ENCODE measurements at regions not wholly inside any gene's neighbourhood (a gene's known extent, or its start where the extent isn't known, plus 50 kb on each side); places are given as distances from the start of the nearest gene placed in this dataset.
"Not testable (repeated sequence)": the region's sequence is repeated elsewhere in the genome, so short reads cannot be mapped to it uniquely, and the experiment has no call there.

DNA sequence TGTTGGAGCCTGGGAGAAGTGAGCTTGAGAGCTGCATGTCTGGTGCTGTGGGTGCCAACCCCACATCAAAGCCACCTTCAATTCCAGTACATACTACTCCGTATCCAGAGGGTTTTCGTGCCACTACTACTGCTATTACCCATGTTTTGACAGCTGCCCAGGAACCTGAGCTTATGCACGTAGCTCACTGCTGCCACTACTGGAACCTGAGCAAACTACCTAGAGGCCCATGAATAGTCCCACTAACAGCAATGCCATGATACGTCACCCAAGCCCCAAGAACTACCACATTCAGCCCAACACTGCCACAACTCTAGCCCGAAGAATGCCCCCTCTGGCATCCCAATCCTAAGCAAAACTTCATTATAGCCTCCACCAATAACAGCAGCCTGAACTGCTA lies 215.2 kb upstream of the BCHE start:
- H3K27ac ChIP-seq (ENCODE audit: insufficient read depth, low read depth, low read length, poor library complexity, severe bottlenecking), result no peak overlapping the region
- H3K9me3 ChIP-seq (ENCODE audit: control insufficient read depth, low read length), result no peaks in the 10 kb centered on the region
- H3K4me1 ChIP-seq (ENCODE audit: control insufficient read depth, insufficient read depth, low read length), result no peaks in the 10 kb centered on the region
- H3K4me3 ChIP-seq (ENCODE audit: insufficient read depth, low read depth, low read length), result no peak overlapping the region
- WGBS, 2 experiments, result 83 to 84% methylated on average over 5 of the region's 5 CpGs
- no peaks in the 10 kb centered on the region for H3K36me3 ChIP-seq (ENCODE audit: control insufficient read depth, insufficient read depth, low read length)
- no peaks in the 10 kb centered on the region for H3K27me3 ChIP-seq (ENCODE audit: control insufficient read depth, insufficient read depth, low read length, poor library complexity, severe bottlenecking)

- WGBS, 2 experiments, result 86 to 96% methylated on average over 3 of the region's 3 CpGs
- H3K36me3 ChIP-seq (ENCODE audit: control insufficient read depth, insufficient read depth, low read length), result no peaks in the 10 kb centered on the region
- no peak overlapping the region for H3K4me3 ChIP-seq (ENCODE audit: insufficient read depth, low read depth, low read length)
- no peaks in the 10 kb centered on the region for H3K9me3 ChIP-seq (ENCODE audit: control insufficient read depth, low read length)
- H3K27ac ChIP-seq (ENCODE audit: insufficient read depth, low read depth, low read length, poor library complexity, severe bottlenecking), result no peak overlapping the region
- no peaks in the 10 kb centered on the region for H3K27me3 ChIP-seq (ENCODE audit: control insufficient read depth, insufficient read depth, low read length, poor library complexity, severe bottlenecking)
- no peaks in the 10 kb centered on the region for H3K4me1 ChIP-seq (ENCODE audit: control insufficient read depth, insufficient read depth, low read length)
These were observed 192.3 kb upstream of the BCHE start for GRCh38 chr3:166029507-166029906.

GRCh38 chr3:166013073-166013679 lies 176.0 kb upstream of the BCHE start:
- no peak overlapping the region for H3K4me3 ChIP-seq (ENCODE audit: insufficient read depth, low read depth, low read length)
- no peak overlapping the region for H3K27ac ChIP-seq (ENCODE audit: insufficient read depth, low read depth, low read length, poor library complexity, severe bottlenecking)
- no peaks in the 10 kb centered on the region for H3K27me3 ChIP-seq (ENCODE audit: control insufficient read depth, insufficient read depth, low read length, poor library complexity, severe bottlenecking)
- H3K4me1 ChIP-seq (ENCODE audit: control insufficient read depth, insufficient read depth, low read length), result no peaks in the 10 kb centered on the region
- no peaks in the 10 kb centered on the region for H3K36me3 ChIP-seq (ENCODE audit: control insufficient read depth, insufficient read depth, low read length)
- WGBS, 2 experiments, result 0% methylated on average over 1 of the region's 1 CpG; no CpG with 5 or more reads in 1 of the 2 experiments
- no peaks in the 10 kb centered on the region for H3K9me3 ChIP-seq (ENCODE audit: control insufficient read depth, low read length)

- Histone ChIP-seq H3K27me3 (ENCODE audit: control insufficient read depth, insufficient read depth, low read length, poor library complexity, severe bottlenecking) (no peaks in the 10 kb centered on the region), H3K4me3 (ENCODE audit: insufficient read depth, low read depth, low read length) (no peak overlapping the region), H3K36me3 (ENCODE audit: control insufficient read depth, insufficient read depth, low read length) (no peaks in the 10 kb centered on the region), H3K9me3 (ENCODE audit: control insufficient read depth, low read length) (no peaks in the 10 kb centered on the region), H3K4me1 (ENCODE audit: control insufficient read depth, insufficient read depth, low read length) (no peaks in the 10 kb centered on the region), H3K27ac (ENCODE audit: insufficient read depth, low read depth, low read length, poor library complexity, severe bottlenecking) (no peak overlapping the region)
- 89 to 100% methylated on average over 1 of the region's 1 CpG for WGBS, 2 experiments
These were observed 174.5 kb upstream of the BCHE start for GRCh38 chr3:166011771-166012170.

DNA sequence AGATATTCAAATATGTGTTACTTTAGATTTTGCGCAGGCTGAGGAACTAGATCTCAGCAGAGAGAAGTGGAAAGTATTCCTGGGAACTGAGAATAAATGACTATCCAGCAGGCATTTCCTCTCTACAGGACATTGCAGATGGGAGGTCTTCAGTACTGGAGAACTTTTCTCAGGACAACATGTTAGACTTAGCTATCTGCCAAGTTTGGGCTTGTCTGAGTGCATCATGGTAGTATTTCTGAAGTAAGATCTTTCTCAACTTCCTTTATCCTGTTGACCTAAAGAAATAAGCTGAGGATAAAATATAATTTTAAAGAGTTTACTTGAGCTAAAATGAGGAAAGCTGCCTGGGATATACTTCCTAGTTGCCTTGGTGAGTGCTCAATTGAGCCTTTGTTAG lies 167.9 kb upstream of the BCHE start:
- WGBS, 2 experiments, result 100% methylated on average over 1 of the region's 1 CpG
- Histone ChIP-seq H3K27me3 (ENCODE audit: control insufficient read depth, insufficient read depth, low read length, poor library complexity, severe bottlenecking) (no peaks in the 10 kb centered on the region), H3K36me3 (ENCODE audit: control insufficient read depth, insufficient read depth, low read length) (no peaks in the 10 kb centered on the region), H3K9me3 (ENCODE audit: control insufficient read depth, low read length) (no peaks in the 10 kb centered on the region), H3K4me3 (ENCODE audit: insufficient read depth, low read depth, low read length) (no peak overlapping the region), H3K4me1 (ENCODE audit: control insufficient read depth, insufficient read depth, low read length) (no peaks in the 10 kb centered on the region), H3K27ac (ENCODE audit: insufficient read depth, low read depth, low read length, poor library complexity, severe bottlenecking) (no peak overlapping the region)

GRCh38 chr3:165994293-165994692 lies 157.1 kb upstream of the BCHE start:
- H3K27ac ChIP-seq (ENCODE audit: insufficient read depth, low read depth, low read length, poor library complexity, severe bottlenecking), result no peak overlapping the region

GRCh38 chr3:165984589-165984988 lies 147.4 kb upstream of the BCHE start:
- WGBS, 2 experiments, result 33 to 56% methylated on average over 1 of the region's 1 CpG
- Histone ChIP-seq H3K36me3 (ENCODE audit: control insufficient read depth, insufficient read depth, low read length) (no peaks in the 10 kb centered on the region), H3K4me1 (ENCODE audit: control insufficient read depth, insufficient read depth, low read length) (no peaks in the 10 kb centered on the region), H3K27me3 (ENCODE audit: control insufficient read depth, insufficient read depth, low read length, poor library complexity, severe bottlenecking) (no peaks in the 10 kb centered on the region), H3K9me3 (ENCODE audit: control insufficient read depth, low read length) (no peaks in the 10 kb centered on the region), H3K4me3 (ENCODE audit: insufficient read depth, low read depth, low read length) (no peak overlapping the region), H3K27ac (ENCODE audit: insufficient read depth, low read depth, low read length, poor library complexity, severe bottlenecking) (no peak overlapping the region)

More at GRCh38 chr3:165994293-165994692, 157.1 kb upstream of the BCHE start:
- Histone ChIP-seq H3K4me3 (ENCODE audit: insufficient read depth, low read depth, low read length) (no peak overlapping the region), H3K4me1 (ENCODE audit: control insufficient read depth, insufficient read depth, low read length) (no peaks in the 10 kb centered on the region), H3K36me3 (ENCODE audit: control insufficient read depth, insufficient read depth, low read length) (no peaks in the 10 kb centered on the region), H3K9me3 (ENCODE audit: control insufficient read depth, low read length) (no peaks in the 10 kb centered on the region), H3K27me3 (ENCODE audit: control insufficient read depth, insufficient read depth, low read length, poor library complexity, severe bottlenecking) (no peaks in the 10 kb centered on the region)
- WGBS, 2 experiments, result 86 to 100% methylated on average over 1 of the region's 1 CpG

- H3K27ac ChIP-seq (ENCODE audit: insufficient read depth, low read depth, low read length, poor library complexity, severe bottlenecking), result no peak overlapping the region
These were observed 146.1 kb upstream of the BCHE start for GRCh38 chr3:165983284-165983683.

GRCh38 chr3:165981318-165981717 lies 144.1 kb upstream of the BCHE start:
- no peaks in the 10 kb centered on the region for H3K27me3 ChIP-seq (ENCODE audit: control insufficient read depth, insufficient read depth, low read length, poor library complexity, severe bottlenecking)
- WGBS, 2 experiments, result 90 to 100% methylated on average over 1 of the region's 1 CpG
- H3K27ac ChIP-seq (ENCODE audit: insufficient read depth, low read depth, low read length, poor library complexity, severe bottlenecking), result no peak overlapping the region
- H3K4me3 ChIP-seq (ENCODE audit: insufficient read depth, low read depth, low read length), result no peak overlapping the region
- no peaks in the 10 kb centered on the region for H3K9me3 ChIP-seq (ENCODE audit: control insufficient read depth, low read length)
- no peaks in the 10 kb centered on the region for H3K36me3 ChIP-seq (ENCODE audit: control insufficient read depth, insufficient read depth, low read length)
- no peaks in the 10 kb centered on the region for H3K4me1 ChIP-seq (ENCODE audit: control insufficient read depth, insufficient read depth, low read length)

More at GRCh38 chr3:165983284-165983683, 146.1 kb upstream of the BCHE start:
- WGBS, 2 experiments, result 66 to 100% methylated on average over 1 to 2 of the region's 2 CpGs
- no peaks in the 10 kb centered on the region for H3K4me1 ChIP-seq (ENCODE audit: control insufficient read depth, insufficient read depth, low read length)
- no peaks in the 10 kb centered on the region for H3K36me3 ChIP-seq (ENCODE audit: control insufficient read depth, insufficient read depth, low read length)
- H3K9me3 ChIP-seq (ENCODE audit: control insufficient read depth, low read length), result no peaks in the 10 kb centered on the region
- H3K27me3 ChIP-seq (ENCODE audit: control insufficient read depth, insufficient read depth, low read length, poor library complexity, severe bottlenecking), result no peaks in the 10 kb centered on the region
- H3K4me3 ChIP-seq (ENCODE audit: insufficient read depth, low read depth, low read length), result no peak overlapping the region

- WGBS, 2 experiments, result 84 to 94% methylated on average over 2 to 3 of the region's 3 CpGs
These were observed 123.6 kb upstream of the BCHE start for GRCh38 chr3:165960825-165961224.

GRCh38 chr3:165954171-165954570 lies 116.9 kb upstream of the BCHE start:
- WGBS, 2 experiments, result 80 to 96% methylated on average over 1 to 2 of the region's 2 CpGs
- Histone ChIP-seq H3K36me3 (ENCODE audit: control insufficient read depth, insufficient read depth, low read length) (no peaks in the 10 kb centered on the region), H3K9me3 (ENCODE audit: control insufficient read depth, low read length) (no peaks in the 10 kb centered on the region), H3K27ac (ENCODE audit: insufficient read depth, low read depth, low read length, poor library complexity, severe bottlenecking) (no peak overlapping the region), H3K4me3 (ENCODE audit: insufficient read depth, low read depth, low read length) (no peak overlapping the region), H3K4me1 (ENCODE audit: control insufficient read depth, insufficient read depth, low read length) (no peaks in the 10 kb centered on the region), H3K27me3 (ENCODE audit: control insufficient read depth, insufficient read depth, low read length, poor library complexity, severe bottlenecking) (no peaks in the 10 kb centered on the region)

More at GRCh38 chr3:165960825-165961224, 123.6 kb upstream of the BCHE start:
- H3K36me3 ChIP-seq (ENCODE audit: control insufficient read depth, insufficient read depth, low read length); H3K27ac ChIP-seq (ENCODE audit: insufficient read depth, low read depth, low read length, poor library complexity, severe bottlenecking); H3K4me3 ChIP-seq (ENCODE audit: insufficient read depth, low read depth, low read length); H3K27me3 ChIP-seq (ENCODE audit: control insufficient read depth, insufficient read depth, low read length, poor library complexity, severe bottlenecking); H3K9me3 ChIP-seq (ENCODE audit: control insufficient read depth, low read length); H3K4me1 ChIP-seq (ENCODE audit: control insufficient read depth, insufficient read depth, low read length): not testable (repeated sequence)

All from ectodermal cell (in vitro differentiated cells).